ENCODE measurements at regions not wholly inside any gene's neighbourhood (a gene's known extent, or its start where the extent isn't known, plus 50 kb on each side); places are given as distances from the start of the nearest gene placed in this dataset.

GRCh38 chr2:133658020-133658903 lies 90.0 kb upstream of the NCKAP5 start:
- TF ChIP-seq CTCF (IDR thresholded peaks at IDR 0.05): no peak
- no peak for TF ChIP-seq POLR2A (IDR thresholded peaks at IDR 0.05)
